DOHH2 (cell line): ENCODE measurements at regions not wholly inside any gene's neighbourhood (a gene's known extent, or its start where the extent isn't known, plus 50 kb on each side); places are given as distances from the start of the nearest gene placed in this dataset.

Experiments used
- H3F3A ChIP-seq: fragments of 200-600 bp; sonication (generic), shearing (Covaris generic); 2 replicates; pipeline ENCODE4 v1.6.0; 2016; ENCODE audit warnings: antibody characterized with exemption, mild to moderate bottlenecking; ENCODE audit not compliant: control insufficient read depth, insufficient read depth
- H3K27ac ChIP-seq: fragments of 200-600 bp; sonication (generic); 2 replicates; pipeline ENCODE4 v1.5.1; 2014; ENCODE audit warnings: low read depth, mild to moderate bottlenecking, low read length, moderate library complexity
- H3K27me3 ChIP-seq: fragments of 200-600 bp; sonication (generic); 2 replicates; pipeline ENCODE4 v1.6.1; 2014; ENCODE audit warnings: mild to moderate bottlenecking, low read length, mixed read lengths; ENCODE audit not compliant: control insufficient read depth
- H3K36me3 ChIP-seq: fragments of 200-600 bp; sonication (generic); 2 replicates; pipeline ENCODE4 v1.6.1; 2014; ENCODE audit warnings: mild to moderate bottlenecking, low read length, moderate library complexity, mixed read lengths; ENCODE audit not compliant: control insufficient read depth
- H3K4me1 ChIP-seq: fragments of 200-600 bp; sonication (generic); 2 replicates; pipeline ENCODE4 v1.6.1; 2014; ENCODE audit warnings: mild to moderate bottlenecking, low read length, mixed read lengths; ENCODE audit not compliant: control insufficient read depth
- H3K4me2 ChIP-seq: fragments of 200-600 bp; sonication (generic); 2 replicates; pipeline ENCODE4 v1.6.0; 2014; ENCODE audit warnings: mild to moderate bottlenecking, low read length, moderate library complexity
- H3K4me3 ChIP-seq: fragments of 200-600 bp; sonication (generic); 2 replicates; pipeline ENCODE4 v1.5.1; 2014; ENCODE audit warnings: mild to moderate bottlenecking, low read length, mixed read lengths
- H3K79me2 ChIP-seq: fragments of 200-600 bp; sonication (generic); 2 replicates; pipeline ENCODE4 v1.6.1; 2014; ENCODE audit warnings: mild to moderate bottlenecking, low read length, mixed read lengths; ENCODE audit not compliant: control insufficient read depth
- H3K9me2 ChIP-seq: fragments of 200-600 bp; sonication (generic); replicated peaks from 2 replicates; pipeline ENCODE4 v1.6.1; 2014; ENCODE audit warnings: mild to moderate bottlenecking, low read length, mixed read lengths; ENCODE audit not compliant: control insufficient read depth
- H3K9me3 ChIP-seq: fragments of 200-600 bp; sonication (generic); 2 replicates; pipeline ENCODE4 v1.6.1; 2014; ENCODE audit warnings: antibody characterized with exemption, low read length, mixed read lengths; ENCODE audit not compliant: control insufficient read depth, insufficient read depth
- H4K20me1 ChIP-seq: fragments of 200-600 bp; sonication (generic); 2 replicates; pipeline ENCODE4 v1.6.0; 2014; ENCODE audit warnings: low read depth, mild to moderate bottlenecking, antibody characterized with exemption, low read length, moderate library complexity; ENCODE audit not compliant: control insufficient read depth, insufficient read depth
- CTCF ChIP-seq: fragments of 200-600 bp; sonication (generic); IDR thresholded peaks from one replicate; pipeline ENCODE4 v1.5.1; 2014; ENCODE audit warnings: antibody characterized with exemption, mild to moderate bottlenecking, low read depth, low read length; ENCODE audit not compliant: poor library complexity, severe bottlenecking
- EZH2phosphoT487 ChIP-seq: fragments of 200-600 bp; sonication (generic); IDR thresholded peaks from 2 replicates; pipeline ENCODE4 v1.6.1; 2017; ENCODE audit warnings: borderline replicate concordance, mild to moderate bottlenecking, antibody characterized with exemption, low read length, moderate library complexity, mixed read lengths

- Histone ChIP-seq H3K9me3 (no peaks in the 10 kb centered on the region), H3K4me3 (no peak overlapping the region), H3K9me2 (no peaks in the 10 kb centered on the region), H3K27me3 (no peaks in the 10 kb centered on the region), H3K36me3 (no peaks in the 10 kb centered on the region), H3F3A (no peaks in the 10 kb centered on the region), H3K4me1 (no peaks in the 10 kb centered on the region), H4K20me1 (no peaks in the 10 kb centered on the region), H3K27ac (no peak overlapping the region), H3K79me2 (no peaks in the 10 kb centered on the region), H3K4me2 (no peak overlapping the region)
- TF ChIP-seq EZH2phosphoT487, result no peak
- TF ChIP-seq CTCF, result no peak
These were observed 134.8 kb upstream of the HDAC4 start for GRCh38 chr2:239535413-239536144.

DNA sequence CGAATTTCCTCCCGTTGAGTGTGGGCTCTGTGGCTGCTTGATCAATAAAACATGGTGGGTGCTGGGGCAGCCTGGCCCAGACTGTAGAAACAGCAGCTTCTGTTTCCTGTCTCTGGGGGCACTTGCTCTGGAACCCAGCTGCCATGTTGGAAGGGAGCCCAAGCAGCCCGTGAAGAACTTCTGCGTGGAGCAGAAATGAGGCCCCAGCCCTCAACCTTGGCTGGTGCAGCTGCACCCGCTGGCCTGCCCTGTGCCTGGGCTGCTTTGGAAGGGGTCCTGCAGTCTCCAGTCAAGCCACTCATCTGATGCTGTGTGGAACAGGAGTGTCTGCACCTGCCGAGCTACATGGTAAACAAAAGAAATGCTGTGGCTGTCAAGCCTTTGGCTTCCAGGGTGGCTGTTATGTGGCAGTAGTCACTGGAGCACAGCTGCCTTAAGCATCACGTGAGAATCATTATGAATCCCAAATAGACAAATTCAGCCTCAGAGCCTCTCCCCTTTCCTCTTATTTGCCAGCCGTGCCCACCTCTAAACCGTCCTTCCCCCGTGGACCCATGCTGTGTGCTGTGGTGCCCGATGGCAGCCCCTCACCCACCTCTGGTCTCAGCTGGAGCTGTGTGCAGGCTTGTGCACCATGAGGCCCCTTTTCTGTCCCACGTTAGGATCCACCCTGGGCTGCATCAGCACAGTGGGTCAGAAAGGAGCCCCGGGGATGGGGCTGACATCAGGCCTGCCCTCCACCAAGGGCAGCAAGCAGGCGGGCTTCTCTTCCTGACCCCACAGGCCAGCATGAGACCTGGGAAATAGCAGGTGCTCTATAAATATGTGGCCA, 134.0 kb upstream of the HDAC4 start:
- Histone ChIP-seq H3K4me2 (no peak overlapping the region), H3K79me2 (no peaks in the 10 kb centered on the region), H4K20me1 (no peaks in the 10 kb centered on the region), H3K9me2 (no peaks in the 10 kb centered on the region), H3K4me1 (no peaks in the 10 kb centered on the region), H3K36me3 (no peaks in the 10 kb centered on the region), H3F3A (no peaks in the 10 kb centered on the region), H3K27ac (no peak overlapping the region), H3K27me3 (no peaks in the 10 kb centered on the region), H3K4me3 (no peak overlapping the region), H3K9me3 (no peaks in the 10 kb centered on the region)
- TF ChIP-seq EZH2phosphoT487, result no peak
- no peak for TF ChIP-seq CTCF

DNA sequence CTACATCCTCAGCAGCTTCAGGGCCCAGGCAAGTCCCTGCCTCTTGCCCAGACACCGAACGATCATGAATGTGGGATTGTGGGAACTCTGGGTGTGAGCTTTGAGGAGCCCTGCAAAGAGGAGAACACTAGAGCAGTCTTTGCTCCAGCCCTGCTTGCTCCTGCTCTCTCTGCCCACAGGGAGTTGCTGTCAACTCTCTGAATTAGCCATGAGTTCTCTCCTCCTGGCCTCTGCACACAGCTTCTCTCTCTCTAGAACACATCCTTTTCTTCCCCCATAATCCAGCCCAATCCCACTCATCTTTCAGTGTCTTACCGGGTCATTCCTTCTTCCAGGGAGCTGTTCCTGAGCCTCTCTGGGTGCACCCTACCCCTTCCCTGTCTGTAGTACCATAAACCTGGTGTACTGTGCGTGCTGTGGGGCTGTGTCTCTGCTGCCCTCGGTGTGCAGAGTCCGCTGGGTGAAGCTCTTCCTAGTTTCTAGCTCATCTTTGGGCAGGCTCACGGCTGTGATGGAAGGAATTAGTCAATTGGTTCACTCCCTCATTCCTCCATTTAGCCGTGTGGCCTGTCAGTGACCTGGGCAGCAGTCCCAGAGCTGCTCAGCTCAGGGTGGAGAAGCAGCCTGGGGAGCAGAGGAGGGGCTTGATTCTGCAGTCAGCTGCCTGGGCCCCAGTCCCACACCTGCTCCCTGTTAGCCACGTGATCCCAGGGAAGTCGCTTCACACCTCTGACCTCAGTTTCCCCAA, 132.9 kb upstream of the HDAC4 start:
- Histone ChIP-seq H3K9me3 (no peaks in the 10 kb centered on the region), H3K27ac (no peak overlapping the region), H3F3A (no peaks in the 10 kb centered on the region), H3K9me2 (no peaks in the 10 kb centered on the region), H3K4me3 (no peak overlapping the region), H3K79me2 (no peaks in the 10 kb centered on the region), H4K20me1 (no peaks in the 10 kb centered on the region), H3K4me1 (no peaks in the 10 kb centered on the region), H3K27me3 (no peaks in the 10 kb centered on the region), H3K4me2 (no peak overlapping the region), H3K36me3 (no peaks in the 10 kb centered on the region)
- TF ChIP-seq CTCF (no peak), EZH2phosphoT487 (no peak)
